Pons (tissue), 1 donor: ENCODE measurements at regions not wholly inside any gene's neighbourhood (a gene's known extent, or its start where the extent isn't known, plus 50 kb on each side); places are given as distances from the start of the nearest gene placed in this dataset.

Experiments
- DNase-seq: peaks from one replicate; pipeline ENCODE4 v3.0.0-alpha.2; 2016; ENCODE audit warnings: low spot score

DNA sequence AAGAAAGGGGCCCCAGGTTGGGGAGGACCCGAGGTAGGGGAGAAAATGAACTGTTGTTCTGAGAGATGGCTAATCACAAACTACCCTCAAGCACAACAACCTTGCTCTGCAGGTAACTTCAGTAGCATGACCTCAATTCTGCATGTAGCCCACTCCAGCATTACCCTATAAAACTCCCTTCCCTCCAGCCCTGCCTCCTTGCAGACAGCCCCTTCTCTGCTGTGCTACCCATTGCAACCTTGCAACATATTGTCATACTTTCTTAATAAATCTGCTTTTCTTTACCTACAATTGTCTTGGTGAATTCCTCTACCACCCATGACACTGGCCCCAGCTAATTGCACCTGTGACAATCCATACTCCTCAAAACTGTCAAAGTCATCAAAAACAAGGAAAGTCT is 428.9 kb downstream of the MATN1 start:
- DNase-seq = no peak

GRCh38 chr1:30292451-30292850 is 430.9 kb downstream of the MATN1 start:
- DNase-seq = no peak

DNA sequence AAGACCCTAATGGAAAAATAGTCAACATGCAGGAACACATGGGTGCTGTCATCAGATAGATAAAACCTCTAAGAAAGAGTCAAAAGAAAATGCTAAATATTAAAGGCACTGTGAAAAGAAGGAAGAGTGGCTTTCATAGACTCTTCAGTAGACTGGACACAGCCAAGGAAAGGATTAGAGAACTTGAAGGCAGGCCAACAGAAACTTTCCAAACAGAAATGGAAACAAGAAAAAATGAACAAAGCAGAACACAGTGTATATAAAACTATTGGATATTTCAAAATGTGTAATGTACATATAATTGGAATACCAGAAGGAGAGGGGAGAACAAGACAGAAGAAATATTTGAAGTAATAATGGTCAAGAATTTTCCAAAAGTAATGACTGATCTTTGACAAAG is 431.9 kb downstream of the MATN1 start:
- no peak for DNase-seq

DNA sequence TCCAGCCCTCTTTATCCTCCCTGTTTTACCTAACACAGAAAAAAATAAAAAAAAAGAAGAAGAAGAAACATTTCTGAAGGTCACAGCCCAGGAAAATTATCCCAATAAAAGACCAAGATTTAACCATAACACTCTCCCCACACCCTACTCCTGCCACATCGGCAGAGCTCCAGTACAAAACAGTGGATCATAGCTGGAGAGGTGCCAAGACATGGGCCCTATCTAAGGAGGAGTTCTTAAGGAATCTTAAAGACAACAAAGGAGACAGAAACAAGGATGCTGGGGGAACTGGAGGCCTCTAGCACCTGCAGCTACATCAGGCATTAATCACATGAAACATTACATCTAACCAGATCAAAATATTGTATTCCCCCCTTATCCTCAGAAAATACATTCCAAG is 432.8 kb downstream of the MATN1 start:
- DNase-seq = no peak

- DNase-seq = no peak
Measured at GRCh38 chr1:30287976-30288375, 435.4 kb downstream of the MATN1 start.

GRCh38 chr1:30286988-30287839 is 436.2 kb downstream of the MATN1 start:
- DNase-seq = no peak

GRCh38 chr1:30286241-30286987 is 437.0 kb downstream of the MATN1 start:
- no peak for DNase-seq

- no peak for DNase-seq
Measured at GRCh38 chr1:30285501-30285932, 437.9 kb downstream of the MATN1 start.

GRCh38 chr1:30284728-30285475 is 438.5 kb downstream of the MATN1 start:
- DNase-seq = no peak

DNA sequence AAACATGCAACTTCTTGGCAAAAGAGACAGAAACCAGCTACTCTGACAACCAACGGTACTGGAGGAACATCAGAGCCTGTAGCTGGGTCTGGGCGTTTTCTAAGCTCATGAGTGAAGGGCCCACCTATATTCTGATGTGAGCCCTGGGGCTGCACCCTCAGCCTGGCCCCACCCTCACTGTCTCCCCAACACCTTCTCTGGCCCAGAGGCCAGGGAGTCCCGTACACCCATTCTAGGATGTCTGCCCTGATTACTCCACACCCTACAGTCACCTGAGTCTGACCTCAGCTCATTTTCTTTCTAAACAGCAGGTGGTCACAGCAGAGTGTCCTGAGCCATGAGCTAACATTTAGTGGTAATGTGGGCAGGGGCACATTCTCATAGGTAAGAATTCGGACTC is 439.2 kb downstream of the MATN1 start:
- no peak for DNase-seq

DNA sequence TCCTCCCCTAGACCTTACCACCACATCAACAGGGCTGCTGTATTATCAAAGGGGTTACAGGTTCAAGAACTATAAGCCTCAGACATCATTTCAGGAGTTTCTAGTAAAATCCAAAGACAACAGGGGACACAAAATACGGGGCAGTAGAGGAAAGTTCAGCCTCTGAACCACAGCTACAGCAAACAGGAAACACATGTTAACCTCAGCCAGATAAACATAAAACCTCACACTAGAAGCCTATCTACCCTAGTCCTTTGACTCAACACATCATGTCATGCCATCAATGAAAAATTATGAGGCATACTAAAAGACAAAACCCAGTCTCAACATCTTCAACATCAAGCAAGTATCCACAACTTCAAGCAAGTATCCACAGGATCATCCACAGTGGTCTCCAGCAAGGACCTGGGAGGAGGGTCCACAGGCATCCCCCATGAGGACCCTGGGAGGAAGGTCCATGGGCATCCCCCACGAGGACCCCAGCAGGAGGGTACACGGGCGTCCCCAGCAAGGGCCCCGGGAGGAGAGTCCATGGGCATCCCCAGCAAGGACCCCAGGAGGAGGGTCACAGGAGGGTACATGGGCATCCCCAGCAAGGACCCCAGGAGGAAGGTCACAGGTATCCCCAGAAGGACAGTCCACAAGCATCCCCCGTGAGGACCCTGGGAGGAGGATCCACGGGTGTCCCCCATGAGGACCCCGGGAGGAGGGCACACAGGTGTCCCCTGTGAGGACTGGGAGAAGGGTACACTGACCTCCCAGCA is 440.0 kb downstream of the MATN1 start:
- no peak for DNase-seq

- DNase-seq = no peak
Measured at GRCh38 chr1:30280572-30280971, 442.8 kb downstream of the MATN1 start.

DNA sequence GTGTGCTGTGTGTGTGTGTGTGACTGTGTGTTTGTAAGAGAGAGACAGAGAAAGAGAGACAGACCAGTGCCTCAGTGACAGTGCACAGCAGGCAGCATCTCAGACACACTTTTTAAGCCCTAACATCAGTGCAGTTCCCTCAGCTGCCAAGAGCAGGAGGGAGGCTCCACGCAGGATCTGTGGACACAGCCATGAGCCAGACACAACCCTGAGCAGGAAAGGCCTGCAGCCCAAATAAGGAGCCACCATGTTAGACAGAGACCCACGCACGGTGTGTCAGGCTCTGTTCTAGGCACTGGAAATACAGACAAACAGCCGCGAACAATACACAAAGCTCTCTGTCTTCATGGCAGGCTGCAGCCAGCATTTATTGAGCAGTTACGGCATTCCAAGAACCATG is 445.5 kb downstream of the MATN1 start:
- DNase-seq = no peak

DNA sequence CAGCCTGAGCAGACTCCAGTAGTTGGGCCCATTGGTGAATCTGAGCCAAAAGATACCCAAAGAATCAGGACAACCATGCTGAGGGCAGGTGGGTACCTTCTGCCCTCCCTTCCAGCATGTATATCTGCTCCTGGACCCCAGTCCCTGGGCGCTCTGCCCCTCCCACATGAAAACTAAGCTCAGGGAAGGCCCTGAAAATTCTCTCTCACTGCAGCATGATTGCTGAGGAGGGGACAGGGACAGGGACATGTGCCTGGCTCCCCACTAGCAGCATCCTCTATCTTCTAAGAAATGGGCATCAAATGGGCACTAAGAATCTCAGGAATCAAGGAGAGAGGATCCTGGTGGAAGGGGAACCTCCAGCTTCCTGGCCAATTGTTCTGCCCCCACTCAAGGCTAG is 446.0 kb downstream of the MATN1 start:
- no peak for DNase-seq

GRCh38 chr1:30275926-30276764 is 447.2 kb downstream of the MATN1 start:
- DNase-seq = no peak

GRCh38 chr1:30274976-30275621 is 448.3 kb downstream of the MATN1 start:
- DNase-seq = no peak

DNA sequence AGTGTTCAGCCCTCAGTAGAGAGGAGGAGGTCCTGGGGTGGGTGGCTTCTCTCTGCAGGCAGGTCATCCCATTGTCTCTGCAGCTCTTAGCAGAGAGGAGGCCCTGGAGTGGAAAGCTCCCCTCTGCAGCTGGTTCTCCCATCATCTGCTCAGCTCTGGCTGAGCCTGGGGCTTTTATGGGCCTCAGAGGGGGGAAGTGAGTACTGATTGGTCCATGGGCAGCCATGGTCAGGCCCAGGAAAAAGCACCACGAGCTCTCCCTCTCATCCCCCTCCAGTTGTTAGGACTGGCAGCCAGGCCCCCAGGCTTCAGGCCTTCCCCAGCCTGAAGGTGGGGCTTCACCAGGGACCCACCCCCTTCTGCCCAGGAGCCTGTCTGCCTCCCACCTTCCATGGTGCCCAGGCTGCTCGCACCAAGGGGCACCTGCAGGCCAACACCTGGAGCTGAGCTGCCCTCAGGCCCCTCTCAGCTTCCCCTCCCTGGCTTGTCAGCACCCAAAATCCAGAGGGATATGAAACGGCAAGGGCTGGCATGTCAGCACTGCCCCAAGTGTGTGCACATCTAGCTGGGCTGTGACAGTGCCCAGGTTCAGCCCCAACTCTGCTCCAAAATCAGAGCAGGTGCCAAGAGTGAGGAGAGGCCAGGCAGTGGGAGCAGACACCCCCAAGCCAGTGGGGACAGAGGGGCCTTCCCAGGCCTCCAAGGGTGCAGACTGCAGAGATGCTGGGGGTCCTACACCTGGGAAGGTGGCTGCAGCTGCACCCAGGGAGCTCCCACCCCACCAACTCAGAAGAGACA is 449.0 kb downstream of the MATN1 start:
- no peak for DNase-seq

DNA sequence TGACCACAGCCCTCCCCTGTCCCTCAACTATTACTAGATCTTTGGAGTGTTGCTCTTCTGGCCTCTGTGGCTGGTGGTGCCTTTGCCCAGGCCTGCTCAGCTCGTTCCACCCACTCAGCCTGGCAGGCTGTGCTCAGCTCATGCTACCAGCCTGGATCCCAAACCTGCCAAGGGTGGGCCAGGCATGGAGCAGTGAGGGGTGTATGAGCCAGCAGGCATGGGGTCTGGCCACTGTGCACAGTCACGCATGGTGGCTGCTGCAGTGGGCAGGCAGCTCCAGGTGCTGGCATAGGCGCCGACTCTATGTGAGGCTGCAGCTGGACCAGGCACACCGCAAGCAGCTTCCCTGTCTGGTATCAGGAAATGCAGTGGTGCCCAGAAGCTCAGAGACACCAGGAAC is 449.9 kb downstream of the MATN1 start:
- no peak for DNase-seq

- DNase-seq = no peak
Measured at GRCh38 chr1:30273021-30273325, 450.4 kb downstream of the MATN1 start.
